HG03442 (cell line): ENCODE measurements at regions not wholly inside any gene's neighbourhood (a gene's known extent, or its start where the extent isn't known, plus 50 kb on each side); places are given as distances from the start of the nearest gene placed in this dataset.
"Not testable (repeated sequence)": the region's sequence is repeated elsewhere in the genome, so short reads cannot be mapped to it uniquely, and the experiment has no call there.

Source experiments
- ATAC-seq: cut with Tn5 transposase; IDR thresholded peaks from one replicate; pipeline ENCODE4 v1.9.1; 2021; ENCODE audit warnings: mild to moderate bottlenecking, moderate library complexity; ENCODE audit not compliant: unreplicated experiment

GRCh38 chr19:23535901-23536300, 140.6 kb upstream of the ZNF91 start:
- not testable (repeated sequence) for ATAC-seq

GRCh38 chr19:23533441-23533840, 138.2 kb upstream of the ZNF91 start:
- ATAC-seq = not testable (repeated sequence)

- ATAC-seq = no peak
These were observed 136.7 kb upstream of the ZNF91 start for GRCh38 chr19:23531976-23532375.

GRCh38 chr19:23531231-23531790, 136.0 kb upstream of the ZNF91 start:
- ATAC-seq = no peak

- ATAC-seq = no peak
These were observed 133.1 kb upstream of the ZNF91 start for GRCh38 chr19:23528376-23528775.

GRCh38 chr19:23527797-23528196, 132.5 kb upstream of the ZNF91 start:
- peak; percentile 58 for ATAC-seq

- no peak for ATAC-seq
These were observed 131.0 kb upstream of the ZNF91 start for GRCh38 chr19:23526302-23526701.

- no peak for ATAC-seq
These were observed 130.1 kb upstream of the ZNF91 start for GRCh38 chr19:23525276-23525852.

GRCh38 chr19:23523863-23524262, 128.6 kb upstream of the ZNF91 start:
- ATAC-seq = no peak

GRCh38 chr19:23522431-23522830, 127.2 kb upstream of the ZNF91 start:
- ATAC-seq = no peak

GRCh38 chr19:23521471-23521870, 126.2 kb upstream of the ZNF91 start:
- no peak for ATAC-seq

- no peak for ATAC-seq
These were observed 125.2 kb upstream of the ZNF91 start for GRCh38 chr19:23520441-23520840.

GRCh38 chr19:23519031-23519430, 123.8 kb upstream of the ZNF91 start:
- ATAC-seq = no peak

GRCh38 chr19:23516266-23516665, 121.0 kb upstream of the ZNF91 start:
- ATAC-seq = no peak

- ATAC-seq = no peak
These were observed 120.3 kb upstream of the ZNF91 start for GRCh38 chr19:23515551-23515950.

- no peak for ATAC-seq
These were observed 117.1 kb upstream of the ZNF91 start for GRCh38 chr19:23512151-23512925.

GRCh38 chr19:23509686-23510450, 114.6 kb upstream of the ZNF91 start:
- ATAC-seq = no peak

- no peak for ATAC-seq
These were observed 112.2 kb upstream of the ZNF91 start for GRCh38 chr19:23507446-23507845.

- no peak for ATAC-seq
These were observed 110.5 kb upstream of the ZNF91 start for GRCh38 chr19:23505738-23506137.

GRCh38 chr19:23482829-23483228, 87.6 kb upstream of the ZNF91 start:
- ATAC-seq = no peak

GRCh38 chr19:23481043-23481442, 85.8 kb upstream of the ZNF91 start:
- ATAC-seq = no peak

- no peak for ATAC-seq
These were observed 80.2 kb upstream of the ZNF91 start for GRCh38 chr19:23475477-23475876.
